Ovary (tissue), 7 donors: ENCODE measurements at regions not wholly inside any gene's neighbourhood (a gene's known extent, or its start where the extent isn't known, plus 50 kb on each side); places are given as distances from the start of the nearest gene placed in this dataset.

ENCODE experiments used
- DNase-seq, 5 donors: peaks; one replicate each; pipeline ENCODE4 v3.0.0-alpha.2; 2019 to 2020
- H3K27ac ChIP-seq, 2 donors: fragments of 200-600 bp; one replicate each; pipeline versions ENCODE4 v1.5.1 to v1.8.0; 2019 to 2022
- H3K27me3 ChIP-seq: fragments of 200-600 bp; one replicate; pipeline ENCODE4 v1.8.0; 2022
- H3K36me3 ChIP-seq: fragments of 200-600 bp; sonication (generic); one replicate; pipeline ENCODE4 v1.5.1; 2019
- H3K4me1 ChIP-seq: one replicate; pipeline ENCODE4 v1.8.1; 2013; ENCODE audit warnings: mild to moderate bottlenecking, moderate library complexity; ENCODE audit not compliant: insufficient read depth
- H3K4me3 ChIP-seq: fragments of 200-600 bp; sonication (generic); one replicate; pipeline ENCODE4 v1.5.1; 2017
- H3K9me3 ChIP-seq, 2 donors: fragments of 200-600 bp in 1 of 2; sonication (generic) in 1 of 2; one replicate each; pipeline versions ENCODE4 v1.5.1 to v1.8.1; 2013 to 2019; ENCODE audit warnings: mild to moderate bottlenecking in 1 of 2, moderate library complexity in 1 of 2
- CTCF ChIP-seq, 3 donors: fragments of 450-650 bp in 2 of 3; fragments of 200-600 bp in 1 of 3; IDR thresholded peaks; one replicate each; pipeline versions ENCODE4 v1.5.1 to v1.8.0; 2016 to 2022; ENCODE audit warnings: antibody characterized with exemption in 3 of 3, mild to moderate bottlenecking in 1 of 3
- EP300 ChIP-seq: sonication (generic); formaldehyde crosslinking; IDR thresholded peaks from one replicate; pipeline ENCODE4 v1.6.1; 2017; ENCODE audit warnings: antibody characterized with exemption
- POLR2A ChIP-seq: fragments of 450-650 bp; IDR thresholded peaks from one replicate; pipeline ENCODE4 v1.6.1; 2017; ENCODE audit warnings: antibody characterized with exemption, mild to moderate bottlenecking, moderate library complexity
- WGBS, 3 donors: extraction: QIAGEN DNeasy Blood & Tissue Kit in 1 of 3; methylation state at CpG; one replicate each; pipeline versions ENCODE4 v1.1.5 to v1.1.7; 2013 to 2017; 5-methylcytosine and 5-hydroxymethylcytosine counted together
- intact Hi-C, 4 donors: fragments of 100-400 bp; cut with DNase I; formaldehyde crosslinking; loops; one replicate each; pipeline versions ENCODE4 v1.11.0 to v1.15.1; 2022 to 2023
- donor health status: DM: no; HTN: no; CAD: no; lungs with moderate emphysema.
- donor health status: DM: no; HTN: no; CAD: no.
- donor health status: Bipolar disorder and iron deficiency.
- donor health status: DM: no; HTN: no; CAD: no.
- donor health status: DM: yes; HTN: yes; CAD: no.

- no peaks in the 10 kb centered on the region for H3K4me1 ChIP-seq
- 82 to 84% (median 83%) methylated on average over 10 of the region's 10 CpGs for WGBS, 3 donors
- no peaks in the 10 kb centered on the region for H3K36me3 ChIP-seq
- H3K9me3 ChIP-seq = no peaks in the 10 kb centered on the region
- DNase-seq = no peak
- no peak overlapping the region for H3K27ac ChIP-seq
- H3K27me3 ChIP-seq = no peaks in the 10 kb centered on the region
- intact Hi-C loops = no loop called here
- TF ChIP-seq POLR2A (no peak), EP300 (no peak), CTCF (IDR thresholded peaks at IDR 0.05) (no peak)
- no peak overlapping the region for H3K4me3 ChIP-seq
Observed at GRCh38 chr1:38448893-38449292, 402.3 kb upstream of the POU3F1 start.

GRCh38 chr1:38446936-38447335, 400.3 kb upstream of the POU3F1 start:
- TF ChIP-seq POLR2A (no peak), EP300 (no peak), CTCF (IDR thresholded peaks at IDR 0.05) (no peak)
- H3K4me3 ChIP-seq = no peak overlapping the region
- DNase-seq = no peak
- intact Hi-C loops = no loop called here
- H3K27ac ChIP-seq = no peak overlapping the region
- H3K4me1 ChIP-seq = no peaks in the 10 kb centered on the region
- H3K9me3 ChIP-seq = no peaks in the 10 kb centered on the region
- no peaks in the 10 kb centered on the region for H3K27me3 ChIP-seq
- H3K36me3 ChIP-seq = no peaks in the 10 kb centered on the region
- 79 to 88% (median 82%) methylated on average over 4 of the region's 4 CpGs for WGBS, 3 donors

GRCh38 chr1:38444770-38445442, 398.3 kb upstream of the POU3F1 start:
- Histone ChIP-seq H3K27me3 (no peaks in the 10 kb centered on the region), H3K27ac (no peak overlapping the region), H3K4me3 (no peak overlapping the region), H3K9me3 (no peaks in the 10 kb centered on the region), H3K36me3 (no peaks in the 10 kb centered on the region), H3K4me1 (no peaks in the 10 kb centered on the region)
- intact Hi-C loops = no loop called here
- DNase-seq = no peak
- WGBS, 3 donors = 26 to 36% (median 26%) methylated on average over 12 to 16 of the region's 16 CpGs
- TF ChIP-seq POLR2A (no peak), CTCF (IDR thresholded peaks at IDR 0.05) (no peak), EP300 (no peak)

- Histone ChIP-seq H3K27ac (no peak overlapping the region), H3K4me3 (no peak overlapping the region), H3K4me1 (no peaks in the 10 kb centered on the region), H3K27me3 (no peaks in the 10 kb centered on the region), H3K36me3 (no peaks in the 10 kb centered on the region), H3K9me3 (no peaks in the 10 kb centered on the region)
- no peak for TF ChIP-seq CTCF (IDR thresholded peaks at IDR 0.05)
- TF ChIP-seq EP300 = no peak
- TF ChIP-seq POLR2A = no peak
- intact Hi-C loops = no loop called here
- DNase-seq = no peak
- 14 to 18% (median 15%) methylated on average over 4 of the region's 4 CpGs for WGBS, 3 donors
Observed at GRCh38 chr1:38444311-38444710, 397.7 kb upstream of the POU3F1 start.
